ENCODE measurements at regions not wholly inside any gene's neighbourhood (a gene's known extent, or its start where the extent isn't known, plus 50 kb on each side); places are given as distances from the start of the nearest gene placed in this dataset.

- POLR2A ChIA-PET = no interaction called here
- Histone ChIP-seq H4K20me1 (ENCODE audit: insufficient read depth) (no peaks in the 10 kb centered on the region), H3K79me2 (ENCODE audit: insufficient read depth) (no peaks in the 10 kb centered on the region), H3K4me2 (no peak overlapping the region), H3K27me3 (ENCODE audit: insufficient read depth) (no peaks in the 10 kb centered on the region), H3K27ac (ENCODE audit: low read depth in 2 of 2, low read length in 1 of 2) (no peak overlapping the region), H3F3A (replicated peaks; ENCODE audit: insufficient read depth) (no peaks in the 10 kb centered on the region), H3K4me1 (ENCODE audit: control insufficient read depth in 1 of 2, insufficient read depth in 2 of 2, low read depth in 1 of 2, low read length in 1 of 2) (no peaks in the 10 kb centered on the region), H3K9me2 (no peaks in the 10 kb centered on the region), H2AFZ (ENCODE audit: low read depth) (no peak overlapping the region), H3K4me3 (ENCODE audit: low read depth in 2 of 2, low read length in 1 of 2) (no peak overlapping the region), H3K36me3 (replicated peaks in 1 of 2; ENCODE audit: control insufficient read depth in 1 of 2, insufficient read depth in 2 of 2, low read length in 1 of 2) (no peaks in the 10 kb centered on the region), H3K9me3 (no peaks in the 10 kb centered on the region), H3K9ac (no peak overlapping the region)
- 45% methylated on average over 3 of the region's 3 CpGs for WGBS (ENCODE audit: low lambda C conversion rate)
- CTCF ChIA-PET = interaction anchor here (2.1 to 2.7 kb wide), 2 partner anchors 25 to 29 kb away, joined by 4 to 13 read pairs; no protein-coding TSS in a partner anchor
- TF ChIP-seq, protein P1, sequence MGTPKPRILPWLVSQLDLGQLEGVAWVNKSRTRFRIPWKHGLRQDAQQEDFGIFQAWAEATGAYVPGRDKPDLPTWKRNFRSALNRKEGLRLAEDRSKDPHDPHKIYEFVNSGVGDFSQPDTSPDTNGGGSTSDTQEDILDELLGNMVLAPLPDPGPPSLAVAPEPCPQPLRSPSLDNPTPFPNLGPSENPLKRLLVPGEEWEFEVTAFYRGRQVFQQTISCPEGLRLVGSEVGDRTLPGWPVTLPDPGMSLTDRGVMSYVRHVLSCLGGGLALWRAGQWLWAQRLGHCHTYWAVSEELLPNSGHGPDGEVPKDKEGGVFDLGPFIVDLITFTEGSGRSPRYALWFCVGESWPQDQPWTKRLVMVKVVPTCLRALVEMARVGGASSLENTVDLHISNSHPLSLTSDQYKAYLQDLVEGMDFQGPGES (IDR thresholded peaks at IDR 0.05; ENCODE audit: low read depth, low read length) = no peak
- TF ChIP-seq CTCF (IDR thresholded peaks at IDR 0.05) (no peak), TEAD4 (IDR thresholded peaks at IDR 0.05; ENCODE audit: borderline replicate concordance, insufficient read depth) (no peak)
- TF ChIP-seq, protein P2, sequence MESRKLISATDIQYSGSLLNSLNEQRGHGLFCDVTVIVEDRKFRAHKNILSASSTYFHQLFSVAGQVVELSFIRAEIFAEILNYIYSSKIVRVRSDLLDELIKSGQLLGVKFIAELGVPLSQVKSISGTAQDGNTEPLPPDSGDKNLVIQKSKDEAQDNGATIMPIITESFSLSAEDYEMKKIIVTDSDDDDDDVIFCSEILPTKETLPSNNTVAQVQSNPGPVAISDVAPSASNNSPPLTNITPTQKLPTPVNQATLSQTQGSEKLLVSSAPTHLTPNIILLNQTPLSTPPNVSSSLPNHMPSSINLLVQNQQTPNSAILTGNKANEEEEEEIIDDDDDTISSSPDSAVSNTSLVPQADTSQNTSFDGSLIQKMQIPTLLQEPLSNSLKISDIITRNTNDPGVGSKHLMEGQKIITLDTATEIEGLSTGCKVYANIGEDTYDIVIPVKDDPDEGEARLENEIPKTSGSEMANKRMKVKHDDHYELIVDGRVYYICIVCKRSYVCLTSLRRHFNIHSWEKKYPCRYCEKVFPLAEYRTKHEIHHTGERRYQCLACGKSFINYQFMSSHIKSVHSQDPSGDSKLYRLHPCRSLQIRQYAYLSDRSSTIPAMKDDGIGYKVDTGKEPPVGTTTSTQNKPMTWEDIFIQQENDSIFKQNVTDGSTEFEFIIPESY (IDR thresholded peaks at IDR 0.05; ENCODE audit: borderline replicate concordance, low read depth) = no peak
- DNase-seq = no peak
Observed at GRCh38 chr10:117471344-117471874, 71.1 kb upstream of the EMX2 start.

GRCh38 chr10:117470733-117471132 is 71.8 kb upstream of the EMX2 start:
- 57% methylated on average over 5 of the region's 5 CpGs for WGBS (ENCODE audit: low lambda C conversion rate)
- POLR2A ChIA-PET = no interaction called here
- TF ChIP-seq POLR2AphosphoS5 (IDR thresholded peaks at IDR 0.05; ENCODE audit: low read depth, low read length) (no peak), RXRA (IDR thresholded peaks at IDR 0.05; ENCODE audit: borderline replicate concordance, low read depth) (no peak), JUND (IDR thresholded peaks at IDR 0.05) (no peak), TEAD4 (IDR thresholded peaks at IDR 0.05; ENCODE audit: borderline replicate concordance, insufficient read depth) (no peak), EZH2phosphoT487 (IDR thresholded peaks at IDR 0.05; ENCODE audit: borderline replicate concordance, low read depth) (no peak), MXI1 (IDR thresholded peaks at IDR 0.05; ENCODE audit: low read depth, low read length) (no peak), NFIC (IDR thresholded peaks at IDR 0.05; ENCODE audit: borderline replicate concordance) (no peak), FOSL2 (IDR thresholded peaks at IDR 0.05; ENCODE audit: borderline replicate concordance, low read depth) (no peak), USF2 (IDR thresholded peaks at IDR 0.05; ENCODE audit: borderline replicate concordance, low read depth, low read length) (no peak), REST (IDR thresholded peaks at IDR 0.05; ENCODE audit: low read depth, low read length) (no peak), RCOR1 (IDR thresholded peaks at IDR 0.05; ENCODE audit: low read length) (no peak), GABPA (IDR thresholded peaks at IDR 0.05; ENCODE audit: low read depth) (no peak)
- TF ChIP-seq, protein P3, sequence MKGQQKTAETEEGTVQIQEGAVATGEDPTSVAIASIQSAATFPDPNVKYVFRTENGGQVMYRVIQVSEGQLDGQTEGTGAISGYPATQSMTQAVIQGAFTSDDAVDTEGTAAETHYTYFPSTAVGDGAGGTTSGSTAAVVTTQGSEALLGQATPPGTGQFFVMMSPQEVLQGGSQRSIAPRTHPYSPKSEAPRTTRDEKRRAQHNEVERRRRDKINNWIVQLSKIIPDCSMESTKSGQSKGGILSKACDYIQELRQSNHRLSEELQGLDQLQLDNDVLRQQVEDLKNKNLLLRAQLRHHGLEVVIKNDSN (IDR thresholded peaks at IDR 0.05; ENCODE audit: borderline replicate concordance, low read depth) = no peak

More at GRCh38 chr10:117470733-117471132, 71.8 kb upstream of the EMX2 start:
- CTCF ChIA-PET = interaction anchor here (1.1 to 2.7 kb wide), 2 partner anchors 26 to 28 kb away, joined by 3 to 13 read pairs; no protein-coding TSS in a partner anchor
- no peak overlapping the region for H3K4me3 ChIP-seq (ENCODE audit: low read depth in 2 of 2, low read length in 1 of 2)
- H3K9me2 ChIP-seq = no peaks in the 10 kb centered on the region
- no peak overlapping the region for H2AFZ ChIP-seq (ENCODE audit: low read depth)
- no peak for DNase-seq
- H4K20me1 ChIP-seq (ENCODE audit: insufficient read depth) = no peaks in the 10 kb centered on the region
- no peaks in the 10 kb centered on the region for H3K36me3 ChIP-seq (replicated peaks in 1 of 2; ENCODE audit: control insufficient read depth in 1 of 2, insufficient read depth in 2 of 2, low read length in 1 of 2)
- H3K9ac ChIP-seq = no peak overlapping the region
- no peaks in the 10 kb centered on the region for H3K27me3 ChIP-seq (ENCODE audit: insufficient read depth)
- no peak overlapping the region for H3K4me2 ChIP-seq
- H3K9me3 ChIP-seq = no peaks in the 10 kb centered on the region
- no peaks in the 10 kb centered on the region for H3F3A ChIP-seq (replicated peaks; ENCODE audit: insufficient read depth)
- H3K4me1 ChIP-seq (ENCODE audit: control insufficient read depth in 1 of 2, insufficient read depth in 2 of 2, low read depth in 1 of 2, low read length in 1 of 2) = no peaks in the 10 kb centered on the region
- no peaks in the 10 kb centered on the region for H3K79me2 ChIP-seq (ENCODE audit: insufficient read depth)
- no peak overlapping the region for H3K27ac ChIP-seq (ENCODE audit: low read depth in 2 of 2, low read length in 1 of 2)

All from SK-N-SH (cell line).